ENCODE measurements at regions not wholly inside any gene's neighbourhood (a gene's known extent, or its start where the extent isn't known, plus 50 kb on each side); places are given as distances from the start of the nearest gene placed in this dataset.

DNA sequence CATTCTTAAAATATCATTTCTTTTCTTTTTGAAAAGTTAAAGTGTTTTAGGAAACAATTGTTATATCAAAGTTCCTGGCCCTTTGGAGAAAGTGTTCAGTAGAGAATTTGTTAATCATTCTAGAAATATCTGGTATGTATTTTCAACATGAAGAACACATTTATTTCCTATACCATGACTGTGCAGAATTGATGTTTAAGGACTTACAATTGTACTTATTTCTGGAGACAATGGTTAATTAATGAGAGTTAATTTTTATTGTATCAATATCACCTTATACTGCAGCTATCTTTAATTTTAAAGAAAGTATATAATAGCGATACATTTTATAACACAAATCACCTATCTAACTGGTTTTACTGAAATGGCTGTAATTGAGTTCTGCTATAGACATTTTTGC is 95.3 kb downstream of the TEX29 start:
- TF ChIP-seq, protein P1, sequence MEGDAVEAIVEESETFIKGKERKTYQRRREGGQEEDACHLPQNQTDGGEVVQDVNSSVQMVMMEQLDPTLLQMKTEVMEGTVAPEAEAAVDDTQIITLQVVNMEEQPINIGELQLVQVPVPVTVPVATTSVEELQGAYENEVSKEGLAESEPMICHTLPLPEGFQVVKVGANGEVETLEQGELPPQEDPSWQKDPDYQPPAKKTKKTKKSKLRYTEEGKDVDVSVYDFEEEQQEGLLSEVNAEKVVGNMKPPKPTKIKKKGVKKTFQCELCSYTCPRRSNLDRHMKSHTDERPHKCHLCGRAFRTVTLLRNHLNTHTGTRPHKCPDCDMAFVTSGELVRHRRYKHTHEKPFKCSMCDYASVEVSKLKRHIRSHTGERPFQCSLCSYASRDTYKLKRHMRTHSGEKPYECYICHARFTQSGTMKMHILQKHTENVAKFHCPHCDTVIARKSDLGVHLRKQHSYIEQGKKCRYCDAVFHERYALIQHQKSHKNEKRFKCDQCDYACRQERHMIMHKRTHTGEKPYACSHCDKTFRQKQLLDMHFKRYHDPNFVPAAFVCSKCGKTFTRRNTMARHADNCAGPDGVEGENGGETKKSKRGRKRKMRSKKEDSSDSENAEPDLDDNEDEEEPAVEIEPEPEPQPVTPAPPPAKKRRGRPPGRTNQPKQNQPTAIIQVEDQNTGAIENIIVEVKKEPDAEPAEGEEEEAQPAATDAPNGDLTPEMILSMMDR (IDR thresholded peaks at IDR 0.05), result no peak
- TF ChIP-seq POLR2AphosphoS5 (IDR thresholded peaks at IDR 0.05) (no peak), POLR2A (IDR thresholded peaks at IDR 0.05) (no peak)

All from sigmoid colon (tissue), 4 donors.